NOMO-1 treated with dmso at 0.1 percent for 144 hours (cell line): ENCODE measurements at regions not wholly inside any gene's neighbourhood (a gene's known extent, or its start where the extent isn't known, plus 50 kb on each side); places are given as distances from the start of the nearest gene placed in this dataset.

Experiments used
- DNase-seq: peaks from one replicate; lab custom pipeline; 2025; ENCODE audit not compliant: unreplicated experiment; lab: John Stamatoyannopoulos, UW

- DNase-seq: no peak
Observed at GRCh38 chr6:170022827-170023619, 267.9 kb downstream of the DLL1 start.

DNA sequence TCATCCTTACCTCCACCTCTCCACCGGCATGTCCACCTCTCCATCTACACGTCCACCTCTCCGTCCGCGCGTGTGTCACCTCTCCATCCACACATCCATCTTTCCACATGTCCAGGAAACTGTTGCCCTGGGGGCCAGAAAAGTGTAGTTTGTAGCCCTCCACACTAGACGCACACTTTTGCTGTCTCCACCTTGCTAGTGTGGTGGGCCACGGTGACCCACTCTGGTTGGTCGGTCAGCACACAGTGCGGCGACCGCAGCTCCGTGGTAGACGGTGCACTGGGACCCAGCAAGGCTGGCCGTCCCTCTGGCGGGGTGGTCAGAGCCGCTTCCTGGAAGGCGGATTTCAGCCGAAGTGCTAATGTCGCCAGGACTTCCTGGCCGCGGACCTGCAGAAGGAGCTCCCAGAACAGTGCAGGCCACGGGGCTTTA lies 268.6 kb downstream of the DLL1 start:
- no peak for DNase-seq

- no peak for DNase-seq
Observed at GRCh38 chr6:170021579-170021978, 269.3 kb downstream of the DLL1 start.

DNA sequence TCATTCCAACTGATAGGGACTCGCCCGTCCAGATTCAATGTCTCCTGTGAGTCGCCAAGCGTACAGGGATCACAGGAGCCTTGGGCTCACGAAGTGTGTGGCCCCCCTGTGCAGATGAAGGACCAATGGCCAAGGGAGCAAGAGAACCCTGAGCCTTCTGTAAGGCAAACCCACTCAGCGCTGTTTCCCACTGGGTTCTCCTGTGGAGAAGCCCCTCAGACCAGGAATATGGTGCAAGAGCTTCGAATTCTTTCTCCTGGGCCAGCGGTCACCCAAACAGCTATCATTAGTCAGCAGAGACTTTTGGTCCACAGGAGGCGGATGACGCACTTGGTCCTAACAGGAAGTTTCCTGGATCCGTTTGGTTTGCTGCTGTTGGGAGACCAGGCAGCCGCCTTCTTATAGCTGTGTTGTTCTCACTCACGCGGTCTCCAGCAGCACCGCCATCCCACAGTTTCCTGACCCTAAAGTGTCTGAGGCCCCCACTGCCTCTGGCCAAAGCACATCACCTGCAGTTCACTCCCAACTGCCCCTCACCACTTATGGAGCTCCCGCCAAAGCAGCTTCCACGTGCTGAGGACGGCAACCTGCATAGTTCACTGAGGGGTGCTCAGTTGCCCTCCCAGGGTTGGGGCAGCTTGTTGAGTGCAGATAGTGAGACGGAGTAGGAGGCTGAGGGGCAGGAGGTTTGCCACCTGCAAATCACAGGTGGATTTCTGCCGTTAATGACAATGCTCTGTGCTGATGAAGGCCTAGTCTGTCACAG lies 268.6 kb downstream of the ERMARD start:
- no peak for DNase-seq

DNA sequence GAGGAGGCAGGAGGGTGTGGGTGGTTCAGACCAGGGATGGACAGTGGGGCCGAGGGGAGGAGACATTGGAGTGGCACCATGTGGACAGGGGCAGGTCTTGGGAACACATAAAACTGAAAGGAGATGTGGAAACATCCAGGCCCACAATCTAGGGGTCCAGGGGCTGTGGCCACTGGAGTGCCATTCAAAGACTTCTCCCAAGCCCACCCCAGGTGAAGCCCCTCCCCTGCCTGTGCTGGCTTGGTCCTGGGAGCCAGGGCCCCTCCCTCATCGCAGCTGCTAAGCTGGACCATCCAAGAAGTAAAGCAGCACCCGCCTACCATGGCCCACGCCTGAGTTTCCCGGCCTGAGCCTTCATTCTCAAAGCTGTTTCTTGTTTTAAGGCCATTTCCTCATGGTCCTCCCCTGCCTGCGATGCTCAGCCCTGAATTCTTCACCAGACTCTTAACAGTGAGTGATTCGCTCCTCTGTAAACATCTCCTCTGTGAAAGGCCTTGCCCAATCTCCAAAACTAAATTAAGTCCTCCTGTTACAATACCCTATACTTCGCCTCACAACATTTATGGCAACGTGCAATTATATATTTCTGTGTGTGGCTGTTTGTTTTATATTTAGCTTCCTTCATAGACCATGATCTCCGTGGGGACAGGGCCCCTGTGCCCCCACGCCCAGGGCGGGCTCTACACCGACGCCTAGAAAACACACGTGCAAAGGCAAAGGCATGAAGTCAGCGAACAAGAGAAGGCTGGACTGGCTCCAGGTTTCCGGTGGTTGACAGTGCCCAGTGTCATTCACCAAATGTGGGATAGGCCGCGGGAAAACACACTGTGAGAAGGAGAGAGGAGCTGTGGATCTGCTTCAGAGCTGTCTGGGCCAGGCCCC lies 267.8 kb downstream of the ERMARD start:
- DNase-seq: no peak

DNA sequence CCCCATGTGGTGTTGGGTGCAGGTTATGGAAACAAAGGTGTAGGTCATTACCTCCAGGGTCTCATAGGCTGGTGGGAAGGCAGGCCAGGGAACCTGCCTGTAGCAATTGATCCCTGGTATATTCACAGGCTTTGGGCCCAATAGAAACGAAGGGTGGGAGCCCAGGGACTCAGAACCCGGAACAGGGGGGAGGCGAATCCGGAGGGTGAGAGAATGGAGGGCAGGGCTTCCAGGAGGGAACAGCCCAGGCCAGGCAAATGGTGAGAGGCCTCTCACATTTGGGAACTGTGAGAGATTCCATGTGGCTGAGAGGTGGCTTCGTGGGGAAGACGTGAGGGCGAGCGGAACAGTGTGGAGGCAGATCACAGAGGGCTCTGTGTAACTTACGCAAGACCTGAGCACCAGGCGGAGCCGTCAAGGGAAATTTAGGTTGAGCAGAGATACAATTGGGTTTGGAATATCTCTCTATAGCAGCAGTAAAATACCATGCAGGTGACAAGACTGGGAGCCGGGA lies 267.1 kb downstream of the ERMARD start:
- peak; percentile 45 for DNase-seq

GRCh38 chr6:170017603-170018320 lies 266.3 kb downstream of the ERMARD start:
- peak; percentile 64 for DNase-seq

DNA sequence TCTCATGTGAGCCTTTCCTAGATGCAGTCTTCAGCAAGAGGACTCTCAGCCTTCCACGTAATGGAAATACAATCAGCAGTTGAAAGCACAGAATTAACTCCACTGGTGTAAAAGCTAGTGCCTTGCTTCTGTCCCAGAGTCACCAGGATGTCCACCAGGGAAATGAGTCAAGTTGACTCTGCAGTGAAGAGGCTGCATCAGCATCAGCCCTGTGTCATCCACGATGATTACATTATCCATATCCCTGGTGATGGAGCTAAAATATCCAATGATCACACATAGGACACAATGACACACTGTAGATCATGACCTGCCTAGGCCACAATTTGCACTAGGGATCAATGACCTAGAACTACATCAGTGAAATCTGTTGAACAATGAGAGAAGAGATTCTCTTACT lies 262.4 kb downstream of the ERMARD start:
- DNase-seq: no peak

- peak; percentile 50 for DNase-seq
Observed at GRCh38 chr6:170012037-170012330, 260.6 kb downstream of the ERMARD start.

DNA sequence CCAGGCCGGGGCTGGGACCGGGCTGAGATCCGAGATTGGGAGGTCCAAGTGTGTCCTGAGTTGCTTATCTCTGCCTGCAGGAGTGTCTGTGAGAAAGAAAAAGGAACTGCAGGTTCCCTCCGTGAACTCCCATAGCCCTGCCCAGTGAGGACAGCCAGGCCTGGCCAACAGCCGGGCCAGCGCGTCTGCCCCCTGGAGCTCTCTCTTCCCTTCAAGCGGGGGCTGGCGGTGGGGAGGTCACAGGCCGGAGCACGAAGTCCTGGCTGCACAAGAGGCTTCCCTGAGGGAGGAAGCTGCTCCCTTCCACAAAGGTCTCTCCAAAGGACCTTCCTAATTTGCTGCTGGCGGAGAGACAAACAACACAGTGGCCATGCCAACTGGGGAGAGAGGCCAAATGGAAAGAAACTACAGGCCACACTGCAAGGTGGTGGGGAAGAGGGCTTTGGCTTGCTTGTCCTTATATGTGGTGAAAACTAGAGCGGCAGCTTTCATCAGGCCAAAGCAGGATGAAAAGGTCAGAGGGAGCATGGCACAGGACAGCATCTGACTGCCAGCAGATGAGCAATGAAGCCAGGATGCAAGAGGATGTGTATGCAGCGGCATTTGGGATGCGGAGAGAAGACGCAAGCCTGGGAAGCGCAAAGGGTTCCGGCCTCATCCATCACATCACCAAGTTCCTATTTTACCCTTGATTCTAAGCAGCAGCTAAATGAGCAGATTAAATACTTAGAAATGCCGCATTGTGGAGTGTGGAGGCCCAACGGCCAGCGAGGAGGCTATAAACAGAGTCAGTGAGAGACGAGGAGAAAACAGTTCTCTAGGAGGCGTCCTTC lies 260.0 kb downstream of the ERMARD start:
- no peak for DNase-seq

GRCh38 chr6:170010665-170011203 lies 259.3 kb downstream of the ERMARD start:
- no peak for DNase-seq

DNA sequence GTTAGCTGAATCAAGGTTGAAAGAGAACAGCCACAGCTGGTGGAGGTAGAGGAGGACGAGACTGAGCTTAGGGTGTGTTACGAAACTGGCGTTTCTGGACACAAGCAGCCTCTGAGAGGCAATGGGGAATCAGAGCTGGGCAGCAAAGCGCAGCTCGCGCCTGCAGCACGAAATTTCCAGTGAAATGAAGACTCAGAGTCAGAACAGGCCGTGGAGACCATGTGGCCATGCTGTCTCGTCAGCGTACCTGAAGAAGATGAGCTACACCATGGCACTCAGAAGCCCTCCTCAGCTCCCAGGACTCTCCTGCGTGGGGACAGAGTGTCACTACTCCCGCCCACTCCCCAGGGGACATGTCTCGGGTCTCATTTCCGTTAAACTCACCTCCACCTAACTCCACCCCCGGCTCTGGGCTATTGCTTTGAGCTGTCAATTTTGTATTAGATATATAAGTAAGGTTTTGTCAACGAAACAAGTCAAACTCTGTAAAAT lies 256.9 kb downstream of the ERMARD start:
- DNase-seq: no peak

- no peak for DNase-seq
Observed at GRCh38 chr6:170007468-170008293, 256.3 kb downstream of the ERMARD start.

GRCh38 chr6:170006900-170007467 lies 255.6 kb downstream of the ERMARD start:
- DNase-seq: no peak

- DNase-seq: no peak
Observed at GRCh38 chr6:170006071-170006899, 254.9 kb downstream of the ERMARD start.

- no peak for DNase-seq
Observed at GRCh38 chr6:170005665-170006064, 254.2 kb downstream of the ERMARD start.

DNA sequence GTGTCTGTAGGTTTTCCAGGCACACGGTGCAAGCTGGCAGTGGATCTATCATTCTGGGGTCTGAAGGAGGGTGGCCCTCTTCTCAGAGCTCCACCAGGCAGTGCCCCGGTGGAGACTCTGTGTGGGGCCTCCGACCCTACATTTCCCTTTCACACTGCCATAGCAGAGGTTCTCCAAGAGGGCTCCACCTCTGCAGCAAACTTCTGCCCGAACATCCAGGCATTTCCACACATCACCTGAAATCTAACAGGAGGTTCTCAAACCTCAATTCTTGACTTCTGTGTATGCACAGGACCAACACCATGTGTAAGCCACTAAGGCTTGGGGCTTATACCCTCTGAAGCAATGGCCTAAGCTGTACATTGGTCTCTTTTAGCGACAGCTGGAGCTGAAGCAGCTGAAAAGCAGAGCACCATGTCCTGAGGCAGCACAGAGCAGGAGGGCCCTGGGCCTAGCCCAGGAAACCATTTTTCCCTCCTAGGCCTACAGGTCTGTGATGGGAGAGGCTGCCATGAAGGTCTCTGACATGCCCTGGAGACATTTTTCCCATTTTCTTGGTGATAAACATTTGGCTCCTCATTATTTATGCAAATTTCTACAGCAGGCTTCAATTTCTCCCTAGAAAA lies 253.3 kb downstream of the ERMARD start:
- DNase-seq: no peak
